ENCODE measurements at regions not wholly inside any gene's neighbourhood (a gene's known extent, or its start where the extent isn't known, plus 50 kb on each side); places are given as distances from the start of the nearest gene placed in this dataset.

GRCh38 chr5:10099548-10099947 is 150.1 kb downstream of the ATPSCKMT start:
- Histone ChIP-seq H2AFZ (ENCODE audit: insufficient read depth, low read depth, low read length, poor library complexity, severe bottlenecking) (no peak overlapping the region), H3K4me2 (replicated peaks; ENCODE audit: extremely low read depth, low read length, poor library complexity, severe bottlenecking) (no peak overlapping the region), H3K27ac (ENCODE audit: low read depth in 1 of 2, low read length in 2 of 2) (no peak overlapping the region), H3K9ac (ENCODE audit: insufficient read depth, low read length, poor library complexity, severe bottlenecking) (no peak overlapping the region), H3K4me1 (ENCODE audit: control insufficient read depth in 1 of 2, insufficient read depth in 2 of 2, low read length in 2 of 2) (no peaks in the 10 kb centered on the region), H3K79me2 (ENCODE audit: insufficient read depth, low read length) (no peaks in the 10 kb centered on the region), H3K36me3 (replicated peaks in 1 of 2; ENCODE audit: control insufficient read depth in 1 of 2, insufficient read depth in 2 of 2, low read length in 2 of 2) (no peaks in the 10 kb centered on the region), H3K4me3 (replicated peaks in 1 of 3; ENCODE audit: low read depth in 2 of 3, low read length in 3 of 3) (no peak overlapping the region), H3K9me3 (replicated peaks in 1 of 2; ENCODE audit: control insufficient read depth in 1 of 2, insufficient read depth in 1 of 2, low read length in 2 of 2) (no peaks in the 10 kb centered on the region), H3K27me3 (ENCODE audit: control insufficient read depth in 2 of 2, insufficient read depth in 2 of 2, low read length in 2 of 2) (no peaks in the 10 kb centered on the region), H4K20me1 (ENCODE audit: insufficient read depth, low read length) (no peaks in the 10 kb centered on the region)
- no peak for TF ChIP-seq CTCF (IDR thresholded peaks at IDR 0.05)
- intact Hi-C loops (cut with micrococcal nuclease) = no loop called here
- no peak overlapping the region for H3K27ac Mint-ChIP-seq
- H3K27me3 Mint-ChIP-seq (ENCODE audit: low read depth in 3 of 3) = peaks cover 0 to 1% (median 0%) of the 10 kb centered on the region in 3 donors
- no peak overlapping the region for H3K4me3 Mint-ChIP-seq
- WGBS (ENCODE audit: insufficient coverage) = 100% methylated on average over 1 of the region's 2 CpGs
- DNase-seq = no peak
- no peaks in the 10 kb centered on the region for H3K4me1 Mint-ChIP-seq
- no peaks in the 10 kb centered on the region for H3K36me3 Mint-ChIP-seq
- peaks cover 6 to 24% (median 8%) of the 10 kb centered on the region in 7 donors for H3K9me3 Mint-ChIP-seq

GRCh38 chr5:10091701-10092100 is 158.0 kb downstream of the ATPSCKMT start:
- H3K36me3 Mint-ChIP-seq = no peaks in the 10 kb centered on the region
- Histone ChIP-seq H3K36me3 (replicated peaks in 1 of 2; ENCODE audit: control insufficient read depth in 1 of 2, insufficient read depth in 2 of 2, low read length in 2 of 2) (no peaks in the 10 kb centered on the region), H4K20me1 (ENCODE audit: insufficient read depth, low read length) (no peaks in the 10 kb centered on the region), H3K4me2 (replicated peaks; ENCODE audit: extremely low read depth, low read length, poor library complexity, severe bottlenecking) (no peak overlapping the region), H3K79me2 (ENCODE audit: insufficient read depth, low read length) (no peaks in the 10 kb centered on the region), H3K9ac (ENCODE audit: insufficient read depth, low read length, poor library complexity, severe bottlenecking) (no peak overlapping the region), H3K4me3 (replicated peaks in 1 of 3; ENCODE audit: low read depth in 2 of 3, low read length in 3 of 3) (no peak overlapping the region), H3K27me3 (ENCODE audit: control insufficient read depth in 2 of 2, insufficient read depth in 2 of 2, low read length in 2 of 2) (no peaks in the 10 kb centered on the region), H3K27ac (ENCODE audit: low read depth in 1 of 2, low read length in 2 of 2) (no peak overlapping the region), H2AFZ (ENCODE audit: insufficient read depth, low read depth, low read length, poor library complexity, severe bottlenecking) (no peak overlapping the region), H3K9me3 (replicated peaks in 1 of 2; ENCODE audit: control insufficient read depth in 1 of 2, insufficient read depth in 1 of 2, low read length in 2 of 2) (peaks cover 0 to 18% of the 10 kb centered on the region in 2 donors), H3K4me1 (ENCODE audit: control insufficient read depth in 1 of 2, insufficient read depth in 2 of 2, low read length in 2 of 2) (no peaks in the 10 kb centered on the region)
- peaks cover 12 to 35% (median 17%) of the 10 kb centered on the region in 7 donors for H3K9me3 Mint-ChIP-seq
- intact Hi-C loops (cut with micrococcal nuclease) = no loop called here
- no peak overlapping the region for H3K4me3 Mint-ChIP-seq
- TF ChIP-seq CTCF (IDR thresholded peaks at IDR 0.05) = no peak
- H3K27ac Mint-ChIP-seq = no peak overlapping the region
- no peaks in the 10 kb centered on the region for H3K4me1 Mint-ChIP-seq
- DNase-seq = no peak
- WGBS (ENCODE audit: insufficient coverage) = 82% methylated on average over 4 of the region's 4 CpGs
- peaks cover 0 to 1% (median 0%) of the 10 kb centered on the region in 3 donors for H3K27me3 Mint-ChIP-seq (ENCODE audit: low read depth in 3 of 3)
